ENCODE measurements at regions not wholly inside any gene's neighbourhood (a gene's known extent, or its start where the extent isn't known, plus 50 kb on each side); places are given as distances from the start of the nearest gene placed in this dataset.

DNA sequence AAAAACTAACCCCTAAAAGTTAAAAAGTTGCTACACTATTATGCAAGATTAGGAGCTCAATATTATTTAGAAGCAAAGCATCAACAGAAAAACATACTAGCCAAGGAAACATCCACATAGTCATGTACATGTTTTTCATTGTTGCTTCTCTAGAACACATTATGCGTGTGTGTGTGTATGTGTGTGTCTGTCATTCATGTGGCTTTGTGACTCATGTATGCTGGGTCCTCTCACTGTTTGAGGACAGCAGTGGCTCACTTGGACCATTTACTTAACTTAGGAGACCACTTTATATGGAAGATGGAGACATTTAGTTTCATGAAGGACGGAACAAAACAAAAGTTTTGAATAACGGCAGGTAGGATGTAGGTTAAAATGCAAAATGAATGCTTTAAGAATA is 219.4 kb upstream of the THBS1 start:
- no peak for TF ChIP-seq POLR2AphosphoS5 (IDR thresholded peaks at IDR 0.05; ENCODE audit: low read depth, low read length)
- TF ChIP-seq CTCF (IDR thresholded peaks at IDR 0.05), result no peak
- no peak for TF ChIP-seq SIN3A (IDR thresholded peaks at IDR 0.05; ENCODE audit: borderline replicate concordance, insufficient read depth, low read depth, low read length)

All from Panc1 (cell line).